ENCODE measurements at regions not wholly inside any gene's neighbourhood (a gene's known extent, or its start where the extent isn't known, plus 50 kb on each side); places are given as distances from the start of the nearest gene placed in this dataset.

- no peak for TF ChIP-seq ZNF274 (IDR thresholded peaks at IDR 0.05; ENCODE audit: low read depth, low read length)
- TF ChIP-seq SUZ12 (IDR thresholded peaks at IDR 0.05; ENCODE audit: extremely low read depth, insufficient read depth, insufficient read length) = no peak
Observed at GRCh38 chr10:78686444-78687060, 382.2 kb upstream of the ZMIZ1 start.
